B cell (primary cell): ENCODE measurements at regions not wholly inside any gene's neighbourhood (a gene's known extent, or its start where the extent isn't known, plus 50 kb on each side); places are given as distances from the start of the nearest gene placed in this dataset.

Source experiments
- ATAC-seq: fragments of 200-7000 bp; cut with Tn5 transposase; one replicate; pipeline ENCODE4 v1.10.0; 2021; ENCODE audit warnings: low read depth, mild to moderate bottlenecking, moderate number of reproducible peaks, moderate library complexity
- CTCF ChIA-PET: fragments of 350-600 bp; sonication (Branson Sonifier 250); formaldehyde crosslinking; loops from one replicate; lab custom pipeline; 2021; ENCODE audit warnings: antibody characterized with exemption, inconsistent platforms; lab: Charles Lee
- POLR2A ChIA-PET: fragments of 350-600 bp; sonication (Branson Sonifier 250); formaldehyde crosslinking; loops from one replicate; lab custom pipeline; 2021; ENCODE audit warnings: antibody characterized with exemption; lab: Charles Lee
- DNase-seq: peaks from one replicate; pipeline ENCODE4 v3.0.0; 2013
- H2AFZ ChIP-seq: 2 replicates; pipeline ENCODE4 v1.6.1; 2012; ENCODE audit warnings: mild to moderate bottlenecking, low read depth, low read length; ENCODE audit not compliant: insufficient read depth, poor library complexity, severe bottlenecking
- H3K27ac ChIP-seq, 2 donors: 1 replicate in 1 of 2; 2 replicates in 1 of 2; pipeline ENCODE4 v1.5.1; 2012 to 2013; ENCODE audit warnings: low read length in 2 of 2, mild to moderate bottlenecking in 2 of 2, moderate library complexity in 1 of 2
- H3K27me3 ChIP-seq, 4 experiments: fragments of 200-600 bp in 1 of 4; sonication (generic) in 1 of 4; replicated peaks in 1 of 4; 1 replicate in 2 of 4; 2 replicates in 2 of 4; pipeline versions ENCODE4 v1.6.1 to v1.7.0; 2013 to 2016; ENCODE audit warnings: low read length in 3 of 4, mild to moderate bottlenecking in 2 of 4, mixed read lengths in 1 of 4, moderate library complexity in 1 of 4; ENCODE audit not compliant: insufficient read depth in 4 of 4, control insufficient read depth in 3 of 4; ENCODE audit errors: control extremely low read depth in 1 of 4
- H3K36me3 ChIP-seq, 2 experiments: replicated peaks in 1 of 2; 1 replicate in 1 of 2; 2 replicates in 1 of 2; pipeline versions ENCODE4 v1.6.1 to v1.7.1; 2013; ENCODE audit warnings: low read length in 1 of 2; ENCODE audit not compliant: insufficient read depth in 2 of 2, control insufficient read depth in 1 of 2; ENCODE audit errors: control extremely low read depth in 1 of 2, extremely low read depth in 1 of 2
- H3K4me1 ChIP-seq, 2 donors: fragments of 200-600 bp in 1 of 2; sonication (generic) in 1 of 2; 1 replicate in 1 of 2; 2 replicates in 1 of 2; pipeline versions ENCODE4 v1.5.1 to v1.6.1; 2013 to 2017; ENCODE audit warnings: low read length in 2 of 2; ENCODE audit not compliant: control insufficient read depth in 2 of 2, insufficient read depth in 2 of 2
- H3K4me2 ChIP-seq: replicated peaks from 2 replicates; pipeline ENCODE3; 2012; ENCODE audit warnings: mild to moderate bottlenecking, low read depth, low read length; ENCODE audit not compliant: poor library complexity, severe bottlenecking
- H3K4me3 ChIP-seq, 5 experiments: fragments of 200-600 bp in 1 of 5; sonication (generic) in 1 of 5; 1 replicate in 3 of 5; 2 replicates in 2 of 5; pipeline versions ENCODE4 v1.5.1 to v1.7.0; 2011 to 2016; ENCODE audit warnings: low read length in 4 of 5, mild to moderate bottlenecking in 4 of 5, low read depth in 2 of 5, control low read depth in 1 of 5, moderate library complexity in 1 of 5; ENCODE audit not compliant: insufficient read depth in 1 of 5; ENCODE audit errors: control extremely low read depth in 1 of 5, extremely low read depth in 1 of 5
- H3K79me2 ChIP-seq: fragments of 200-600 bp; sonication (generic); one replicate; pipeline ENCODE4 v1.6.0; 2016; ENCODE audit warnings: low read length; ENCODE audit not compliant: control insufficient read depth, insufficient read depth
- H3K9ac ChIP-seq: fragments of 200-600 bp; sonication (generic); 2 replicates; pipeline ENCODE4 v1.6.1; 2017; ENCODE audit warnings: mild to moderate bottlenecking, low read length, moderate library complexity
- H3K9me3 ChIP-seq, 3 donors: one replicate each; pipeline versions ENCODE4 v1.6.1 to v1.7.1; 2013; ENCODE audit warnings: low read length in 2 of 3; ENCODE audit not compliant: control insufficient read depth in 2 of 3, insufficient read depth in 1 of 3; ENCODE audit errors: control extremely low read depth in 1 of 3
- H4K20me1 ChIP-seq: 2 replicates; pipeline ENCODE4 v1.6.0; 2012; ENCODE audit warnings: mild to moderate bottlenecking, low read length; ENCODE audit not compliant: insufficient read depth, control insufficient read depth, poor library complexity, severe bottlenecking
- H3K27ac Mint-ChIP-seq: one replicate; pipeline ENCODE4 v1.8.0; 2021; ENCODE audit warnings: mixed read lengths
- H3K27me3 Mint-ChIP-seq: one replicate; pipeline ENCODE4 v1.8.0; 2021; ENCODE audit warnings: mixed read lengths
- H3K4me1 Mint-ChIP-seq: one replicate; pipeline ENCODE4 v1.8.0; 2021; ENCODE audit warnings: mixed read lengths
- H3K4me3 Mint-ChIP-seq: one replicate; pipeline ENCODE4 v1.8.0; 2021; ENCODE audit warnings: mixed read lengths
- H3K9me3 Mint-ChIP-seq: one replicate; pipeline ENCODE4 v1.8.0; 2022; ENCODE audit warnings: mixed read lengths; ENCODE audit not compliant: insufficient read depth
- EZH2 ChIP-seq: IDR thresholded peaks from 2 replicates; pipeline ENCODE4 v1.6.1; 2012; ENCODE audit warnings: borderline replicate concordance, low read depth, mild to moderate bottlenecking, moderate library complexity, low read length; ENCODE audit not compliant: insufficient read depth, poor library complexity, severe bottlenecking
- whole genome bisulfite sequencing: methylation state at CpG from one replicate; pipeline ENCODE4 v1.1.5; 2013; ENCODE audit warnings: missing lambda C conversion rate; ENCODE audit not compliant: insufficient coverage; 5-methylcytosine and 5-hydroxymethylcytosine counted together
- intact Hi-C: fragments of 100-400 bp; cut with micrococcal nuclease; formaldehyde crosslinking; loops from one replicate; pipeline ENCODE4 v1.10.0; 2022
- TF ChIP-seq, protein P1 (sequence below): fragments of 200-600 bp; IDR thresholded peaks from one replicate; pipeline ENCODE4 v1.8.0; 2022; ENCODE audit warnings: antibody characterized with exemption, mild to moderate bottlenecking

DNA sequence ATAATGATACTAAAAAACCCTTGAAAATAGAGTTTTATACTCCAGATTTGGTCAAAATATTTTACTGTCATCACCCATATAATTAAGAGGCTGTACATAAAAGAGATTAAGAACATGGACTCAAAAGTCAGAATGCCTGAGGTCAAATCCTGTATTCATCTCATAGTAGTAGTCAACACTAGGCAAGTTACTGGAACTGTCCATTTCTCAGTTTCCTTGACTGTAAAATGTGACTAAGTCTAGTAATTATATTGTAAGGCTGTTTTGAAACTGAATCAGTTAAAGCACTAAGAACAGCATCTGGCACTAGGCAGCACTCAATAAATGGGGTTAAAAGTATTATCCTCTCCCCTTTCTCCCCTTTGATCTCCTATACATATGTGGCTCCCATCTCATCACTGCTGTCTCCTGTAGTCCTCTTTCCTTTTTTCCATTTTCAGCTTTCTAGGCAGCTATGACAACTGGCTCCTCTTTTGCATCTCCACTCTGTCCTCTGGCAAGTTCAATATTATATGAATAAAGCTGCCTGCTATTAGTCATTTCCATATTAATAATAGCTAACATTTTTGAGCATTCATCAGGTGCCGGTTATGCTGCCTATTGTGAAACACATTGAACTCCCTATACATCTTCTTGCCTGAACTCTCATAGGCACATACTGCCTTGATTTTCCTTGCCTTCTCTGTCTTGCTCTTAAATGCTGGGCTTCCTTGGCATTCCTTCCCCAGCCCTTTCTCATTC lies 185.8 kb upstream of the NREP start:
- Histone ChIP-seq H3K4me1 (no peaks in the 10 kb centered on the region), H3K79me2 (no peaks in the 10 kb centered on the region), H3K9me3 (no peaks in the 10 kb centered on the region), H4K20me1 (no peaks in the 10 kb centered on the region), H3K27me3 (no peaks in the 10 kb centered on the region), H3K36me3 (no peaks in the 10 kb centered on the region), H3K9ac (no peak overlapping the region), H3K4me2 (no peak overlapping the region), H3K27ac (no peak overlapping the region), H2AFZ (no peak overlapping the region), H3K4me3 (no peak overlapping the region)
- ATAC-seq (no peak), DNase-seq (no peak)
- no peaks in the 10 kb centered on the region for H3K4me1 Mint-ChIP-seq
- intact Hi-C loops = no loop called here
- CTCF ChIA-PET = no interaction called here
- H3K9me3 Mint-ChIP-seq = no peaks in the 10 kb centered on the region
- peaks cover 3% of the 10 kb centered on the region for H3K27me3 Mint-ChIP-seq
- H3K27ac Mint-ChIP-seq = no peak overlapping the region
- TF ChIP-seq, protein P1, sequence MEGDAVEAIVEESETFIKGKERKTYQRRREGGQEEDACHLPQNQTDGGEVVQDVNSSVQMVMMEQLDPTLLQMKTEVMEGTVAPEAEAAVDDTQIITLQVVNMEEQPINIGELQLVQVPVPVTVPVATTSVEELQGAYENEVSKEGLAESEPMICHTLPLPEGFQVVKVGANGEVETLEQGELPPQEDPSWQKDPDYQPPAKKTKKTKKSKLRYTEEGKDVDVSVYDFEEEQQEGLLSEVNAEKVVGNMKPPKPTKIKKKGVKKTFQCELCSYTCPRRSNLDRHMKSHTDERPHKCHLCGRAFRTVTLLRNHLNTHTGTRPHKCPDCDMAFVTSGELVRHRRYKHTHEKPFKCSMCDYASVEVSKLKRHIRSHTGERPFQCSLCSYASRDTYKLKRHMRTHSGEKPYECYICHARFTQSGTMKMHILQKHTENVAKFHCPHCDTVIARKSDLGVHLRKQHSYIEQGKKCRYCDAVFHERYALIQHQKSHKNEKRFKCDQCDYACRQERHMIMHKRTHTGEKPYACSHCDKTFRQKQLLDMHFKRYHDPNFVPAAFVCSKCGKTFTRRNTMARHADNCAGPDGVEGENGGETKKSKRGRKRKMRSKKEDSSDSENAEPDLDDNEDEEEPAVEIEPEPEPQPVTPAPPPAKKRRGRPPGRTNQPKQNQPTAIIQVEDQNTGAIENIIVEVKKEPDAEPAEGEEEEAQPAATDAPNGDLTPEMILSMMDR = no peak
- TF ChIP-seq EZH2 = no peak
- POLR2A ChIA-PET = no interaction called here
- WGBS = 100% methylated on average over 1 of the region's 1 CpG
- no peak overlapping the region for H3K4me3 Mint-ChIP-seq

DNA sequence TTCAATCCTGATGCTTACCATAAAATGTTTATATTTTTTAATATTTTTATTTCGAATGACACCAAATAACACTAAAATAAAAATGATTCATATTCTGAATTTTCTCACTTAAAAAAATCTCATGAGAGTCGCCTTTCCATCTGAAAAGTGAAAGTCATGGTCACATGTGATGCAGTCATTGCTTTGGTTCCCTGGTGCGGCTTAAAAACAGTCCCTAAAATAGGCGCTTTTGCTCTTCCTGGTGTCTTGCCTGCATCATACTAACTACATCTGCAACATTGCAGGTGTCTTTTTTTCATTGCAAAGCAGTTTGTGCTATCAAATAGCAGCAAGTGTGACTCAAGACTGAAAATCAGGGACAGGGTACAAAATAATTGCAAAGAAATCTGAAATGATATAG lies 185.2 kb upstream of the NREP start:
- Histone ChIP-seq H3K4me3 (no peak overlapping the region), H3K4me1 (no peaks in the 10 kb centered on the region), H3K27ac (no peak overlapping the region), H4K20me1 (no peaks in the 10 kb centered on the region), H3K36me3 (no peaks in the 10 kb centered on the region), H3K27me3 (no peaks in the 10 kb centered on the region), H3K9ac (no peak overlapping the region), H3K79me2 (no peaks in the 10 kb centered on the region), H3K9me3 (no peaks in the 10 kb centered on the region), H2AFZ (no peak overlapping the region), H3K4me2 (no peak overlapping the region)
- TF ChIP-seq, protein P1 = no peak
- TF ChIP-seq EZH2 = no peak
- intact Hi-C loops = no loop called here
- ATAC-seq (no peak), DNase-seq (no peak)
- ChIA-PET POLR2A (no interaction called here), CTCF (no interaction called here)
- Mint-ChIP-seq H3K4me1 (no peaks in the 10 kb centered on the region), H3K4me3 (no peak overlapping the region), H3K27ac (no peak overlapping the region), H3K9me3 (no peaks in the 10 kb centered on the region), H3K27me3 (peaks cover 3% of the 10 kb centered on the region)
- WGBS = 6% methylated on average over 2 of the region's 4 CpGs
